ENCODE measurements at regions not wholly inside any gene's neighbourhood (a gene's known extent, or its start where the extent isn't known, plus 50 kb on each side); places are given as distances from the start of the nearest gene placed in this dataset.

GRCh38 chr4:41362621-41363383 lies 106.1 kb downstream of the UCHL1 start:
- peak overlapping the region; percentile 89 for H3K4me3 ChIP-seq (ENCODE audit: low read depth, low read length)
- DNase-seq (ENCODE audit: low read depth): no peak
- TF ChIP-seq, protein P1, sequence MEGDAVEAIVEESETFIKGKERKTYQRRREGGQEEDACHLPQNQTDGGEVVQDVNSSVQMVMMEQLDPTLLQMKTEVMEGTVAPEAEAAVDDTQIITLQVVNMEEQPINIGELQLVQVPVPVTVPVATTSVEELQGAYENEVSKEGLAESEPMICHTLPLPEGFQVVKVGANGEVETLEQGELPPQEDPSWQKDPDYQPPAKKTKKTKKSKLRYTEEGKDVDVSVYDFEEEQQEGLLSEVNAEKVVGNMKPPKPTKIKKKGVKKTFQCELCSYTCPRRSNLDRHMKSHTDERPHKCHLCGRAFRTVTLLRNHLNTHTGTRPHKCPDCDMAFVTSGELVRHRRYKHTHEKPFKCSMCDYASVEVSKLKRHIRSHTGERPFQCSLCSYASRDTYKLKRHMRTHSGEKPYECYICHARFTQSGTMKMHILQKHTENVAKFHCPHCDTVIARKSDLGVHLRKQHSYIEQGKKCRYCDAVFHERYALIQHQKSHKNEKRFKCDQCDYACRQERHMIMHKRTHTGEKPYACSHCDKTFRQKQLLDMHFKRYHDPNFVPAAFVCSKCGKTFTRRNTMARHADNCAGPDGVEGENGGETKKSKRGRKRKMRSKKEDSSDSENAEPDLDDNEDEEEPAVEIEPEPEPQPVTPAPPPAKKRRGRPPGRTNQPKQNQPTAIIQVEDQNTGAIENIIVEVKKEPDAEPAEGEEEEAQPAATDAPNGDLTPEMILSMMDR (IDR thresholded peaks at IDR 0.05; ENCODE audit: control insufficient read depth, extremely low read depth, insufficient read depth): no peak

GRCh38 chr4:41363384-41363981 lies 106.8 kb downstream of the UCHL1 start:
- peak overlapping the region; percentile 89 for H3K4me3 ChIP-seq (ENCODE audit: low read depth, low read length)
- DNase-seq (ENCODE audit: low read depth): peak; percentile 70
- TF ChIP-seq, protein P1 (IDR thresholded peaks at IDR 0.05; ENCODE audit: control insufficient read depth, extremely low read depth, insufficient read depth): no peak

DNA sequence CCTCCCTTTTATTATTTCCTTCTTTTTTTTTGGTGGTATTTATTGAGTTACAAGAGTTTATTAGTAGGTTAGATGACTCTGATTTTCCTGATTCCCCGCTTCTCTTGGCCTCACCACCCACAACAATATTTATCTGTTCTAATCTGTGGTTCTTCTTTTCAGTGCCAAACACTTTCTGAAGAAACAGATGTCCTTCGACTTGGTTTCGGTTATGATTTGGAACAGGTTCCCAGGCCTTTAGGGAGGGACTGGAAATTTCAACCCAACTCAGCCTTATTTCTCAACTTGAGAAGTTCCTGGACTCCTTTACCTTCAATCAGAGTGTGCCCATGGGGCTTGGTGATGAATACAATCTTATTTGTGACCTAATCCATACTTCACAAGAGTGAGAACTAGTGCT lies 108.1 kb downstream of the UCHL1 start:
- TF ChIP-seq, protein P1 (IDR thresholded peaks at IDR 0.05; ENCODE audit: control insufficient read depth, extremely low read depth, insufficient read depth): no peak
- DNase-seq (ENCODE audit: low read depth): no peak
- H3K4me3 ChIP-seq (ENCODE audit: low read depth, low read length): peak overlapping the region; percentile 89

GRCh38 chr4:41365681-41366080 lies 109.0 kb downstream of the UCHL1 start:
- TF ChIP-seq, protein P1 (IDR thresholded peaks at IDR 0.05; ENCODE audit: control insufficient read depth, extremely low read depth, insufficient read depth): no peak
- H3K4me3 ChIP-seq (ENCODE audit: low read depth, low read length): no peak overlapping the region
- DNase-seq (ENCODE audit: low read depth): no peak

GRCh38 chr4:41366911-41367517 lies 110.3 kb downstream of the UCHL1 start:
- no peak for DNase-seq (ENCODE audit: low read depth)

GRCh38 chr4:41369680-41370079 lies 113.0 kb downstream of the UCHL1 start:
- DNase-seq (ENCODE audit: low read depth): no peak
- H3K4me3 ChIP-seq (ENCODE audit: low read depth, low read length): no peak overlapping the region
- TF ChIP-seq, protein P1 (IDR thresholded peaks at IDR 0.05; ENCODE audit: control insufficient read depth, extremely low read depth, insufficient read depth): no peak

More at GRCh38 chr4:41366911-41367517, 110.3 kb downstream of the UCHL1 start:
- H3K4me3 ChIP-seq (ENCODE audit: low read depth, low read length): no peak overlapping the region
- TF ChIP-seq, protein P1 (IDR thresholded peaks at IDR 0.05; ENCODE audit: control insufficient read depth, extremely low read depth, insufficient read depth): no peak
